HK-2 (cell line): ENCODE measurements at regions not wholly inside any gene's neighbourhood (a gene's known extent, or its start where the extent isn't known, plus 50 kb on each side); places are given as distances from the start of the nearest gene placed in this dataset.

Source experiments
- DNase-seq: peaks from one replicate; pipeline ENCODE4 v3.0.0-alpha.2; 2018; ENCODE audit not compliant: unreplicated experiment

DNA sequence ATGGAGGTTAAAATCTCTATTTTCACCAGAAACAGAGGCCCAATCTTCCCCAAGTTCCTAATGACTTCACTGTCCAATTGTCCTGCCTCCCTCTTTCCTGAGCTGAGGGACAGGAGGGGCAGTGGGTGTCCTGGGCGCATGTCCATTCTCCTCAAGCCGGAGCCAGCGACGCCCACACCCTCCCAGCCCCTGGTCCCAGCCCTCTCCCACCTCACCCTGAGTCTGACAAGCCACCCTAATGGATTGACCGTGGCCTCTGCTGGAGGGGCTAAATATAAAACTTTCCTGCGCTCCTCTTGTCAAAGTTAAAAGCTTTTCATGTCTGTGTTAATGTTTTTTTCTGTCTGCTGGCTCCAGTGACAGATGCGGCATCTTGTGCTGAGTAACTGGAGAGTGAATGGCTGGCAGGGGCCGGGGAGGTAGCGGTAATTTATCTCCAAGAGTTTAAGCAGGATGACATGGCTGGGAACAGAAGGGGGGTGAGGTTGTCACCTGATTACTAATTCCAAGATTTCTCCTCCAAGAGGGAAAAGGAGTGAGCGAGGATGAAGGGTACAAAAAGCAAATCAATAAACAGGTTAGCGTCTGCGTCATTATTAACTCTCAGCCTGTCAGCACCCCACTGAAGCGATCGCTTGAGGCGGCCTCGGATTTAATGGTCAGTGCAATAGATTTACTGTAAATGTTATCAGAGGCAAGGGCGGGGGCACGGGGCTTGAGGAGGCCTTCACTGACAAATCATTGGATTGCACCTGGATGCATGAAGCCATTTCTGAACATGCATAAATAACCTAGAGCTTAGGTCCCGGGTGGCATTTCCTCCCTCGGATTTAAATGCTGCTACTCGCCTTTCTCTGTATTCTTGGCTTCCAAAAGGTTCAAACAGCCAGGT is 118.1 kb upstream of the MAFB start:
- DNase-seq, result no peak

DNA sequence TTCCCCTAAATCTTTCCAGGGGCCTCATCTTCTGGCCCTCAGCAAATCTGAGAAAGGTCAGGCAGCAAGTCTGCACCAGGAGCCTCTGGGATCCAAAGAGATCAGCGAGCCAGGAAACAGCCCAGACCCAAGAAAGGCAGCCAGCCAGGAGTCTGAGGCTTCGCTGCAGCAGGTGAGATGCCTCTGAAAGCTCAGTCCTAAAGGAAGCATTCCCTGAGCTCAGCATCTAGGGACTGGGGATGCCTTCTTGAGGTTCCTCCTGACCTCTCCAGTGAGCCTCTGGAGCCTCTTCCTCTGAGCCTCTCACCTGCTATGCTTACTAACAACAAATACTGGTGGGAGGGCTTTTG is 118.8 kb upstream of the MAFB start:
- no peak for DNase-seq

DNA sequence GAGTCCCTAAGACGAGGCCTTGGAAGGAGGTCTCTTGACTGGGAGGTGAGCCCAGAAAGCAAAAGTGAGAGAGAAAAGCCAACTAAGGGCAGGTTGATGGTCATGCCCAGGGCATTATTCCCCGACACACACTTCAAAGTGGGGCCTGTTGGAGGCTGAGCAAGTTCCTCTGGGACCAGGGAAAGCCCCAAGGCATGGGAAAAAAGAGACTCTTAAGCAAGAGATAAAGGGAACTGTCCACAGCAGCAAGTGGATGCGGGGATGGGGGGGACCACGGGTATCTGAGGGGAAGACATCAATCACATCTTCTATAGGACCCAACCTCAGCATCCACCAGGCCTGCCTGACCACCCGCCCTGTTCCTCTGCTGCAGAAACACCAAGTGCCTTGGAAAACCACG is 119.9 kb upstream of the MAFB start:
- DNase-seq, result no peak

DNA sequence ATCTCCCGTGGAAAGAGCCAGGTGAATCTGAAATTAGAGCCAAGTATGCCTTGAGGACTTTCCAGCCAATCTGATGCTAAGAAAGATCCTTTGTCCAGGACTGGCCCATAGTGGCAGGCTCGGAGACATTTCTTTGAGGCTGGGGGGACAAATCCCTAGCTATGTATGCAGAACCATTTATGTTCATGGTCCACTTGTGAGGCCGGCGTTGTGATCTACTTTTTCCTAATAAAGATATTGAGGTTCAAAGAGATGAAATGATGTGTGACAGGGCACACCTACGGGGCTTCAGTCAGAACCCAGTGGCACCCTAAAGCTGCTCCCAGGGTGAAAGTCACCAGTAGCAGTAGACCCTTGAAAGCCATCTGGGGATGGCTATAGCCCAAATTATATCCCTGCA is 120.3 kb upstream of the MAFB start:
- DNase-seq, result no peak

DNA sequence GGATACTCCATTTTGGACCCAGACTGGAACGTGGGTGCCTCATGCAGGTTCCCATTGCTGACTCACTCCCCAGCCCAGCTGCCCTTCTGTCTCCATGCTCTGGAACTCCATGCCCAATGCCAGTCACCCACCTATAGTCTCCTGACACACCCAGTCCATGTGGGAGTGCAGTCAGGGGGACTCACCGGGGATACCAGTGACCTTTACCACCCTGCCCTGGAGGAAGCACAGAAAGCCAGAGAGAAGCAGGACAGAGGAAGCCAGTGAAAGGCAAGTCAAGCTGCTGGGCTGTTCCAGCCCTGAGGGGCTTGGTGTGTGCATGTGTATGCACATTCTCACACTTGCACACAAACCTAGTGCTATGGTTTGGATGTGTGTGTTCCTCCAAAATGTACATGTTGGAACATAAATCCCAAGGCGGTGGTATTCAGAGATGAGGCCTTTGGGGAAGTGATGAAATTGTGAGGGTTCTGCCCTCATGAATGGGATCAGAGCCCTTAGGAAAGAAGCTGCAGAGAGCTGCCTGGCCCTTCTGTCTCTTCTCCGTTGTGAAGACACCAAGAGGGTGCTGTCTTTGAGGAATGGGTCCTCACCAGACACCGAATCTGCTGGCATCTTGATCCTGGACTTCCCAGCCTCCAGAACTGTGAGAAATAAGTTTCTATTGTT is 121.4 kb upstream of the MAFB start:
- no peak for DNase-seq

DNA sequence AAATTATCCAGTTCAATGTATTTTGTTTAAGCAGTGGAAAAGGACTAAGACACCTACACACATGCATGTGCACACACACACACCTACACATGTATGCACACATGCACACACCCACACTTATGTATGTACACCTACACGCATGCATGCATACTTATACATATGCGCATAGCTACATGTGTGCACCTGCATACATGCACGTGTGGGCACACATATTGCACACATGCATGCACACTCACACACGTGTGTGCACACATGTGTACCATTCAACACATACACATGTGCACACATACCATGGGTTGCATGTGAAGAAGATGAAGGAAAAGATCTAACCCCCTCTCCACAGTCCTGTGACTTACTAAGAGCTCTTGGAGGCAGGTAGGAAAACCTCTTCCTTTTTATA is 122.0 kb upstream of the MAFB start:
- no peak for DNase-seq

DNA sequence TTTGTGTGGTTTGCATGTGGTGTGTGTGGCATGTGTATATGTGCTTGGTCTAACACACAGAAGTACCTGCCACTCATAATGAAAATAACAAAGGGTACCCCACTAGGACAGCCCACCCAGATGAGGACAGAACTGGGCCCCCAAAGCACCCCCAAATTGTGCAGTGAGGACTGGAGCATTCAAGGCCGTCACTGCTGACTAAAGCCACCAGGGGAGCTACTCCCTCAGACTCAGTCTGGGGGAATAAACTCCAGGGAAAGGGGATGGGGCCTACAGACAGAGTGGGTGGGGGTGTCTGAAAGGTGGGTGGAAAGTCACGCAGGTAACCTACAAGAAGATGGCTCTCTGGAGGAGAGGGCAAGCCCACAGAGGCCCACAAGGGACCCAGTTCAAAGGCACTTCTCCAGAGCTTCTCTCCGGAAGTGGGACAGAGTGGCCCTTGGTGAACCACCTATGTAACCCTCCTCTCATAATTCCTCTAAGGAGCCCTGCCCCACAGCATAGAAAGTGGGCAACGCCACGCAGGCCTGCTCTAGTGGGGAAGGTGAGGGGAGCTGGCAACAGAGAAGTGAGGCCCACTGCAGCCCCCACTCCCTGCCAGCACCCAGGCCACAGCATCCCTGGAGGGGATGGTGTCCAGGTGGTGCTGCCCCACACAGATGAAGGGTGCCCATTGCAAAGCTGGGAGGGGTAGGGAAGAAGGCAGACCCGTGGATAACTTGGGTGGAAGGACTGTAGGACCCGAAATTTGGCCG is 122.8 kb upstream of the MAFB start:
- DNase-seq, result no peak

DNA sequence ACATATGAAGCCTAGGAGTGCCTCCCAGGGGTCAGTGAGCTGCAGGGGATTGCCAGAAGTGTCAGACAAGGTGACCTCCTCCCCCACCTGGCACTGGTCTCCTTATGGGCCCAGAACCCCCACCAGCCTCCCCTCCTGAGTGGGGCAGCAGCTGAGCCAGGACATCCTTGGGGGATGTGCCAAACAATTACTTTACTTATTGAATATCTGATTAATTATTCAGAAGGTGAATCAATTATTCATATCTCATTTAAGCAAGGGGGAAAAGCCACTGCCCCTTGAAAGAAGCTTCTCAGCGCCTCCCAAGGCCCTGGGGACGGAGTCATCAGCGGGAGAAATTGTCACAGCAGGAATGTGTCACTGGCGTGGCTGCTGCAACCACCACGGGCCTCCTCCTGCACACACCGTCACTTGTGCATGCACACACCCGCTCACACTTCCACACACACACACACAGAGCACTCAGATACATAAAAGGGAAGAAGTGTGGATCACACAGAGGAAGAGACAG is 123.4 kb upstream of the MAFB start:
- no peak for DNase-seq

DNA sequence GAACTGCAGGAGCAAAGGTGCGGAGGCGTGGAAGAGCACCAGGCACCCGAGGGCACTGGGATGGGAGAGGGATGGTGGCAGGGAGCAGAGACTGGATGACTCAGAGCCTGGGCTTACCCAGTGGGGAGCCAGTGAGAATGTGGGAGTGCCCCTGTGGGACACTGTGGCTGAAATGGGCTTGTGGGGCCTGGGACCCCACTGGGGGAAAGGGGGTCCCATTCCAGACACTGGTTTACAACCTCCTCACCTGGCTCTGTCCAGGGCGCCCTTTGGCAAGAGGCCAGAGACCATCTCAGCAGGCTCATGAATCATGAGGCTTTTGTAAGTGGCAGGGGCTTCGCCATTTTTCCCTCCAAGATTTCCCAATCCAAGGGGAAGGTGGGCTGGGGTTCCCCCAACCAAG is 124.0 kb upstream of the MAFB start:
- DNase-seq, result no peak

DNA sequence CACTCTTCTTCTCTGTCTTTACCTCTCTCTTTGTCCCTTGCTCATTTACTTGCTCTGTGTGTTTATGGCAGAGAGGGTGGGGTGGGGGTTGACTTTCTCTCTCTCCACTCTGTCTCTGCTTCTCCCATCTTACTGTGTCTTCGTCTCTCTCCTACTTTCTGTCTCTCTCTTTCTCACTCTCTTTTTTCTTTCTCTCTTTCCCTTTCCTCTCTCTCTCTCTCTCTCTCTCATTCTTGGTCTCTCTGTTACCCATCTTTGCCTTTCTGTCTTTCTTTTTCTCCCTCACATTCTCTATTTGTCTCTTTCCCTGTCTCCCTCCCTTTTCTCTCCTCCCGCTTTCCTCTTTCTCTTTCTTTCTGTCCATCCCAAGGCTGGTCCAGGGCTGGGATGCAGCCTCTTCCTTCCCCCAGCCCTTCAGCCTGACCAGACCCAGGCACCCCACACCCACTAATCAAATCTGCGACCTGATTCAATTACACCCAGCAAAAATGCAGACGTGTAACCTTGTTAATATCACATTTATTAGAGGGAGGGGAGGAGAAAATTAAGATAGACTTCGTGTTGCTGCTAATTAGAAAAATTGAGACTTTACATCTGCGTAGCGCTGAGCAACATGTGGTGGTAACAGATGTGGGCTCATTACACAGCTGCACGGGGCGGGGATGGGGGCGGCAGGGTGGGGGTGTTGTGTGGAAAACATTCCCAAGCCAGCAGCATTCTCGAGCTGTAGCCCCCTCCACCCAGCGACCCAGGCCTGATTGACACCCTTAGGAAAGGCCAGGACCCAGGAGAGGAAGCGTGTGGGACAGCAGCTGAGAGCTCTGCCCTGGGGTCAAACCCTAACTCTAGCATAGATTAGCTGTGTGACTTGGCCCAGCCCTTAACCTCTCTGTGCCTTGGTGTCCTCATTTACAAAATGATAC is 124.9 kb upstream of the MAFB start:
- DNase-seq, result no peak

DNA sequence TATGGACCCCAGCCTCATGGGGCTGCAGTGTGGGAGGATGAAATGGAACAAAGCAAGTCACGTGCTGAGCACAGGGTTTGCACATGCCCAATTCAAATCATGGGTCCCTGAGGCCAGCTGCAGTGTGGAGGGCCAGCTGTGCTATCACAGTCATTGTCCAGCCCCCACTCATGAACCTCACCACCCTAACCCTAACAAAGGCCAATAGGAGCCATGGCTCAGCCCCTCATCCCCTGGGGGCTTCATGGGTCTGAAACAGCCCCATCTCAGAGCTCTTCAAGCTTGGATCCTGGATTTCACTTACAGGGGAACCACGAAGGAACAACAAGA is 125.6 kb upstream of the MAFB start:
- DNase-seq, result no peak

DNA sequence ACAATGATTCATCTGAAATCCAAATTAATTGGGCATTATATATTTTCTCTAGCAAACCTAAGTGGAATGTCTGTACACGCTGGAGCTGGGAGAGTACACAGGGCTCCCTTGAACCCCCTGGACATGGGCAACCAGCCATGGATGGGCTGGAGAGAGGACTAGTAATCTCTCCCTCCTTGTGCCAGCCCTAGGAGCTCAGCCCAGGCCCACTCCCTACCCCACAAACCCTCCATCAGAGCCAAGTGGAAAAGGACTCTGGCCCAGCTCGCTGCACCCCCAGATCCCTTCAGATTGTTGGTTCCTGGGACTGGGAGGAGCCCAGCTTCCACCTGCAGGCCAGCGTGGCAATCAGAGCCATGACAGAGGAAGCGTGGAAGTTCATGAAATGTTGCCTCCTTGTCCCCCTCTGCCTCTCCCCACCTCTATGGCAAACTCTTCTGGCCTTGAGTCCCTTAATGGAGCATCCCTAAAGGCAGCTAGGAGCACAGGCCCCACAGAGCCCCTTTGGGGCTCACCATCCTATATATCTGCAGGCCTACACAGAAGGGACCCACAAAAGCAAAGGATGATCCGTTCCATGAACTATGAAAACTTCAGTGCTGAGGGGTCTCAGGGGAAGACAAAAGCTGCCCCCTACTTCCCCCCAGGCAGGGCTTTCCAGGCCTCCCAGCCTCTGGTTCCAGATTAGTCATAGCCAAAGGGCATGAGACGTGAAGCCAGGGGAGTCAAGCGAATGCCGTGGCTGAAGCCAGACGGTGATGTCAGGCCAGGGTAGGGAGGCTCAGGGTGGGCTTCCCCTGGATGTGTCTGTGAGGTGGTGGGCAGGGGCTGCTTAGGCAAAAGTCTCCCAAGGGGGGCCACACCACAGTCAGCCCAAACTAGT is 126.4 kb upstream of the MAFB start:
- DNase-seq, result no peak

DNA sequence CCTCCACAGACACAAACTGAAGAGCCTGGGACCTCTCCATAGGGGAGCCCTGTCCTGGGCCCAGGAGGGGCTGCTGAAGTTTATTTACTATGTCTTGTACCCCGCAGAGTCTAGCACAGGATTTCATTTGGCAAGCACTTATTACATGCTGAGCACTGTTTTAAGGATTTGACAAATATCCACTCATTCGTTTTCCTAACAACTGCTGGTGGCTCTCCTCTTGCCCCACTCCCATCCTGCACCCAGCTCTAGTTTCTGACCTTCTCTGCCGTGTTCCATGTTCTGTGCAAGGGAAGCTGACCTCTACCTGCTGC is 127.0 kb upstream of the MAFB start:
- no peak for DNase-seq

DNA sequence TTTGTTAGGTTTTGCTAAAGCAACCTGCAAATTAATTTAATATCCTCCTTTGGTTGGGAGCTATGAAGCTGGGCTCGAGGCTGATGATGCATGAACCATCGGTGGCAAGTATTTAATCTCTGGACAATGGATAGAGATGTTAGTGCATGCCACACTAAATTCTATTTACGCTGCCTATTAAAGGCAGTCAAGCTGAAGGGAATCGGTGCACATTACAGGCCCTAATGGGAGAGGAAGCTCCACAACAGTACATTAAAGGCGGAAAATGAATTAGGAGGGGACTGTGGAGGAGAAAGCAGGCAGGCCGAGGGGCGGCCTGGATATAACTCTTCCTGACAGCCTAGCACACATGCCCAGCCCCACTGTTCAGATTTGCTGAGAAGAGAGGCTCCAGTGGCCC is 132.4 kb upstream of the MAFB start:
- DNase-seq, result no peak

DNA sequence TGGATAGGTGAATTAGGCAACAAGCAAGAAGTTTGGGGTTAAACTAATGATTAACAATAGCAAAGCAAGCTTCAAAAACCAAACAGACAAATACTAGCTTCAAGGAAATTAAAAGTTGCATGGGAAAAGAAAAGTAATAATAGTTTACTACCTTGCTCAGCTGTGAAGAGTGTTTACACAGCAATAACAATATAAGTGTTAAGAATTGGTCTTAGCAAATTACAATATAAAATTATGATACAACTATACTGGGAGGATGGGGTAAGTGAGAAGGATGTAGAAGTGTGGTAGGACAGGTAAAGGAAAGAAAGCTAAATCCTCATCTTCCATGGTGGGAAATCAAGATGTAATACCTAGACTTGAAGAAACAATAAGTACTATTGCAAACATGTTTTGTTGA is 137.7 kb upstream of the MAFB start:
- no peak for DNase-seq

DNA sequence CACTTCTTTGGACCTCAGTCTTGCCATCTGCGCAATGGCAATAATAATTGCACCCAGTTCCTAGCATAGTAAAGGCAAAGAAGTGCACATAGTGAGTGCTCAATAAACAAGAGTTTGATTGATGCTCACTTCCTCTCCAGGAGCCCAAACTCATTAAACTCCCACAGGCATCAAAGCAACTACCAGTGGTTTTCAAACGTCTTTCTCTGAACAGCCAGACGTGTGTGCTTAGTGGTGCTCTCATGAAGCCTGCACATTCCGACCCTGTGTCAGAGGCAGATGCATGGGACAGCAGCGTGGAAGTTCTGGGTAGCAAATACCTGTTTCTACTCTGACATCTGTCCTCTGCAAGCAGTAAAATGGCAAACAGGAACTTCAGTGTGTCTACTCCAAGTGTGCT is 146.3 kb upstream of the MAFB start:
- DNase-seq, result no peak

DNA sequence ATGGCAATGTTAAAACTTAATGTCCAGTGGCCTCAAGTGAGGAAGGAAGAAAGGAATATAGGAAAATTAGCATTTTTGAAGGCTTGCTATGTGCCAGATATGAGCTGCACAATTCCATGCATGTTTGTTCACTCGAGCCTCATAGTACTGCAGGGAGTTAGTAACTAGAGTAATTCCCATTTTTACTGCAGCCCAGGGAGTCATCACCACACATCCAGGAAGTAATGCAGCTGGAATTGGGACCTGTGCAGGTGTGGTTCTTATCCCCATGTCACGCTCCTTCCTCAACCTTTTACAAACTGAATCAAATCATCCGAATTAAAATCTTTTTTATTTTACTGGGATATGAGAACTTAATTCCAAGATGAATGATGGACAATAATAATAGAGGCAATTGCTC is 149.5 kb upstream of the MAFB start:
- DNase-seq, result no peak

DNA sequence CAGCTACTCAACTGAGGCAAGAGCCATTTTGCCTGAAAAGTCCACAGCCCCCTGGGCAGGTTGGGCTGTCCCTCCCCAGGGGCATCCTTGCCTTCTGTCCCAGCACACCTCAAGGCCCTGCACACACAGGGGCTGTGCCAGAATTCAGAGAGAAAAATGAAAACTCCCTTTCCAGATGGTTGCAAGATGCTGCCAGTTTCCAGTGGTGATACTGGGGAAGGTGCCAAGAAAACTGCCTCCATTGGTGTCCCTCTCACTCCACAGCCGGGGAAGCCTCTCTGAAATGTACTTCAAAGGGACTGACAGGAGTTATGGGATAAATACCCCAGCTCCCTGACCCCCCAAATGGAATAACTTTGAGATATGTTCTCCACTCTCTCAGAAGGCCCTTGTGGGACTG is 154.2 kb upstream of the MAFB start:
- no peak for DNase-seq

DNA sequence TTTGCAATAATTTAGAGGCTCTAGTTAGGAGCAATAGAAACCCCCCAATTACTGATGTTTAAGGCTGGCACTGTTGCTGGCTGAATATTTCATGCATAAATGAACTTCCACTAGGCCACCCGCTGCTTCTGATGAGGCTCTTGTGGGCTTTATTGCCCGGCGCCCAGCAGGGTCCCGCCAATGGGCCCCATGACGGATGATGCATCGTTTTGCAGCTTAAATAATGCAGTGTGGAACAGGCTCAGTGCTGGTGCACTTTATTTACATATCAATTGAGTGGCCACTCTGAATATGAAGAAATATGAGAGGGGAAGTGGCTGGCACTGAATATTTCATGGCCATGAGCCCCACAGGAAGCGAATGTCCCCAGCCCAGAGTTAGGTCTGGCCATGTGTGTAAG is 155.3 kb upstream of the MAFB start:
- no peak for DNase-seq

DNA sequence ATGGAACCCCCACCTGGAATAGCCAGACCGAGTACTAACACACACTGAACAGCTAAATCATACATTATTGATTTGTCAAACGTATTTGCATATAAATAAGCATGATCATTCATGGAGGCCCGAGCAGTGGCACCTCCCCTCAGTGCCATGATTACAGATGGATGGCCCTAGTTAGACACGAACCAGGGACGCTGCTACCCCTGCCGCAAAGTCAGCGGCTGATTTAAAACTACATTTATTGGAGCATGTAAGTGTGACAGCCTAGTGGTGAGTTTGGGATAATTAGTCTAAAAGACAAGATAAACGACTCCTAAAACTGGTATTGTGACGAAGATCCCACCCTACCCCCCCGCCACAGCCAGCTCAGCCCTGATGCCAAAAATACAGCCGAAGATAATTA is 159.1 kb upstream of the MAFB start:
- DNase-seq, result no peak

DNA sequence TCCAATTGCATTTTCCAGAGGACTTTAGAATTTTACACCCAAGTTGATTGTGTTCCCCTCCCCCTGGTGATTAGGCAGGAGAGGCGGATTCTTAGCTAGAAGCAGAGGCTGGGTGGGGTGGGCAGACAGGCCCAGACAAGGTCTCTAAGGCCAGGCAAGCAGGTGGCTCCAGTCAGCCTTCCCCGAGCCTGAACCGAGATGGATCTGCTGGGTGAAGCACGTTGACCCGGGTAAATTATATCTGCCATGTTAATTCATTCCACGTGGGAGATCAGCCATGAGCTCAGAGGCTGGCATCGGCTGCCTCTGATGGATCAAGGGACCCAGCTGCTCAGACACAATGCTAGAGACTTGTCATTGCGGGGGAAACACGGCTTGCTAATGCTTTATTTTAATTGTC is 159.5 kb upstream of the MAFB start:
- no peak for DNase-seq
